Panc1 (cell line): ENCODE measurements at regions not wholly inside any gene's neighbourhood (a gene's known extent, or its start where the extent isn't known, plus 50 kb on each side); places are given as distances from the start of the nearest gene placed in this dataset.
"Not testable (repeated sequence)": the region's sequence is repeated elsewhere in the genome, so short reads cannot be mapped to it uniquely, and the experiment has no call there.

Source experiments
- REST ChIP-seq, 2 experiments: IDR thresholded peaks; 2 replicates each; pipeline ENCODE4 v1.6.1; 2011 to 2012; ENCODE audit warnings: low read depth in 2 of 2, control low read depth in 1 of 2, low read length in 1 of 2, mild to moderate bottlenecking in 1 of 2, moderate library complexity in 1 of 2; ENCODE audit not compliant: insufficient read depth in 1 of 2
- TF ChIP-seq, protein P1 (sequence below): fragments of 450-650 bp; IDR thresholded peaks from 2 replicates; pipeline ENCODE4 v1.5.1; 2017; ENCODE audit warnings: mild to moderate bottlenecking

GRCh38 chr12:89867611-89868010, 159.0 kb upstream of the ATP2B1 start:
- not testable (repeated sequence) for TF ChIP-seq REST (IDR thresholded peaks at IDR 0.05; ENCODE audit: insufficient read depth in 1 of 2, low read depth in 2 of 2, low read length in 1 of 2)
- TF ChIP-seq, protein P1, sequence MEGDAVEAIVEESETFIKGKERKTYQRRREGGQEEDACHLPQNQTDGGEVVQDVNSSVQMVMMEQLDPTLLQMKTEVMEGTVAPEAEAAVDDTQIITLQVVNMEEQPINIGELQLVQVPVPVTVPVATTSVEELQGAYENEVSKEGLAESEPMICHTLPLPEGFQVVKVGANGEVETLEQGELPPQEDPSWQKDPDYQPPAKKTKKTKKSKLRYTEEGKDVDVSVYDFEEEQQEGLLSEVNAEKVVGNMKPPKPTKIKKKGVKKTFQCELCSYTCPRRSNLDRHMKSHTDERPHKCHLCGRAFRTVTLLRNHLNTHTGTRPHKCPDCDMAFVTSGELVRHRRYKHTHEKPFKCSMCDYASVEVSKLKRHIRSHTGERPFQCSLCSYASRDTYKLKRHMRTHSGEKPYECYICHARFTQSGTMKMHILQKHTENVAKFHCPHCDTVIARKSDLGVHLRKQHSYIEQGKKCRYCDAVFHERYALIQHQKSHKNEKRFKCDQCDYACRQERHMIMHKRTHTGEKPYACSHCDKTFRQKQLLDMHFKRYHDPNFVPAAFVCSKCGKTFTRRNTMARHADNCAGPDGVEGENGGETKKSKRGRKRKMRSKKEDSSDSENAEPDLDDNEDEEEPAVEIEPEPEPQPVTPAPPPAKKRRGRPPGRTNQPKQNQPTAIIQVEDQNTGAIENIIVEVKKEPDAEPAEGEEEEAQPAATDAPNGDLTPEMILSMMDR = not testable (repeated sequence)
